ENCODE measurements at regions not wholly inside any gene's neighbourhood (a gene's known extent, or its start where the extent isn't known, plus 50 kb on each side); places are given as distances from the start of the nearest gene placed in this dataset.

DNA sequence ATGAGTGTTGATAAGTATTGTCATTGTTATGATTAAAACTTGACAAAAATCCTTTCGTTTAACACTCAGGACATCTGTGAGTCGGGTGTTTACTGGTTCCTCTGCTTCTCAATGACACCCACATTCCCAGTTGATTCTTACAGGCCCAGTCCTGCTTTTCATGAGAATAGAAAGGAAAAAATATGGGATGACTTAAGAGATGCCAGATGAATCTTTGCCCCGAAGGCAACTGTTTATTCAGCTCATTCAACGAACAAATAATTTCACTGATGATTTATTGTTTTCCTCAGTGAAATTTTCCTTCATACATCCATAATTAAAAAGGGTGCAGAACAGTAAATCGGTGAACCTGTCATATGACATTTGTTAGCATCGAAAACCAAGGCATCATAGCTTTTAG lies 452.4 kb upstream of the WWC1 start:
- no peak for ATAC-seq
- Histone ChIP-seq H3K4me3 (no peak overlapping the region), H3K36me3 (replicated peaks in 1 of 2; ENCODE audit: insufficient read depth in 1 of 2, low read depth in 2 of 2) (no peaks in the 10 kb centered on the region), H3K27me3 (no peaks in the 10 kb centered on the region), H3K27ac (no peak overlapping the region), H3K9me3 (no peaks in the 10 kb centered on the region), H3K4me1 (no peaks in the 10 kb centered on the region)
- no peak for DNase-seq
- 57 to 64% methylated on average over 6 of the region's 6 CpGs for WGBS, 2 donors
- TF ChIP-seq CTCF (IDR thresholded peaks at IDR 0.05): no peak
- intact Hi-C loops (cut with DNase I): no loop called here

DNA sequence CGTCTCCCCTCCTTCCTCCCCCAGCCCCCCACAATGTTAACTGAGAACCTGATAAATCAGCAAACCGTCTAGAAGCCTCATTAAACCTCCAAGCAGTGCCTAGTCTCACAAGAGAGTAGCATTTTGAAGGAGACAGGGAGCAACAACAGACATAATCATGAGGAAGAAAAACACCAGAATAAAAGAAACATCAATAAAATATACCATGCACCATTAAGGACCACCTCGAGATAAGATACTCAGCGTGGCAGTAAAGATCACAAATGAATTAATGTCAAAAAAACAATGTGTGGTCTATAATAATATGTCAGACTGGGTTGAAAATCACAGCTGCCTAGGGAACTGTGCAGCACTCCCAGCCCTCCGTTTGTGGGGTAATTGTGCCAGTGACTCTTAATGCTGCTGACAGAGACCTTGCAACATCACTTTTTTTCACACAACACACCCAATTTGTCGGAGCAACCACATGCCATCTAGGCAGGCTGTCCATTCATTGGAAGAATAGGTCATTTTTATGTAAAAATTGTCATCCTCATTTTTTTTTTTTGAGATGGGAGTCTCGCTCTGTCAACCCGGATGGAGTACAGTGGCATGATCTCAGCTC lies 450.8 kb upstream of the WWC1 start:
- ATAC-seq: no peak
- DNase-seq: no peak
- Histone ChIP-seq H3K4me3 (no peak overlapping the region), H3K4me1 (no peaks in the 10 kb centered on the region), H3K9me3 (no peaks in the 10 kb centered on the region), H3K27me3 (no peaks in the 10 kb centered on the region), H3K27ac (no peak overlapping the region), H3K36me3 (replicated peaks in 1 of 2; ENCODE audit: insufficient read depth in 1 of 2, low read depth in 2 of 2) (no peaks in the 10 kb centered on the region)
- WGBS, 2 donors: 56% methylated on average over 8 of the region's 8 CpGs
- intact Hi-C loops (cut with DNase I): no loop called here
- TF ChIP-seq POLR2A (IDR thresholded peaks at IDR 0.05) (no peak), CTCF (IDR thresholded peaks at IDR 0.05) (no peak)

- intact Hi-C loops (cut with DNase I): no loop called here
- H3K27me3 ChIP-seq: no peaks in the 10 kb centered on the region
- H3K4me3 ChIP-seq: no peak overlapping the region
- TF ChIP-seq CTCF (IDR thresholded peaks at IDR 0.05): no peak
- no peak for TF ChIP-seq POLR2A (IDR thresholded peaks at IDR 0.05)
- H3K36me3 ChIP-seq (replicated peaks in 1 of 2; ENCODE audit: insufficient read depth in 1 of 2, low read depth in 2 of 2): no peaks in the 10 kb centered on the region
- H3K27ac ChIP-seq: no peak overlapping the region
- H3K9me3 ChIP-seq: no peaks in the 10 kb centered on the region
- 21 to 23% methylated on average over 4 of the region's 4 CpGs for WGBS, 2 donors
- H3K4me1 ChIP-seq: no peaks in the 10 kb centered on the region
- ATAC-seq (no peak), DNase-seq (no peak)
Observed at GRCh38 chr5:167843881-167844572, 447.4 kb upstream of the WWC1 start.

DNA sequence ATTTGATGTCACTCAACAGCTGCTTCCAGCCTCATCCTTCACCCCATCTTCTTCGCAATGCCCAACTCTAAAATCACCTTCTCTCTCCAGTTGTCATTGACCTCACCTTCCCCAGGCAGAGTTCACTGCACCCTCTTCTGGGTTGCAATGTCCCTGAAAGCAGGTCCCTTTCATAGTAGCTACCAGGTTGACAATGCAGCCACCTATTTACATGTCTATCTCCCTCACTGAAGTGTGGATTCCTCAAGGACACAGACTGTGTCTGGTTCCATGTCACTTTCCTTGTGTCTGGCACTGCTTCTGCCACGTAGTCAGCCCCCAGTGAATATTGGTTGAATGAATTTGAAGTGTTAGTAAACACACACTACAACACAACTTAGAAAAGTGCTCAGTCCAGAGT lies 445.5 kb upstream of the WWC1 start:
- Histone ChIP-seq H3K36me3 (replicated peaks in 1 of 2; ENCODE audit: insufficient read depth in 1 of 2, low read depth in 2 of 2) (no peaks in the 10 kb centered on the region), H3K4me3 (no peak overlapping the region), H3K9me3 (no peaks in the 10 kb centered on the region), H3K27me3 (no peaks in the 10 kb centered on the region), H3K27ac (no peak overlapping the region), H3K4me1 (no peaks in the 10 kb centered on the region)
- no peak for ATAC-seq
- TF ChIP-seq CTCF (IDR thresholded peaks at IDR 0.05) (no peak), POLR2A (IDR thresholded peaks at IDR 0.05) (no peak)
- intact Hi-C loops (cut with DNase I): no loop called here
- WGBS, 2 donors: 53 to 61% methylated on average over 2 of the region's 2 CpGs
- no peak for DNase-seq

- H3K36me3 ChIP-seq (replicated peaks in 1 of 2; ENCODE audit: insufficient read depth in 1 of 2, low read depth in 2 of 2): no peaks in the 10 kb centered on the region
- H3K4me3 ChIP-seq: no peak overlapping the region
- TF ChIP-seq POLR2A (IDR thresholded peaks at IDR 0.05) (no peak), CTCF (IDR thresholded peaks at IDR 0.05) (no peak)
- intact Hi-C loops (cut with DNase I): no loop called here
- H3K27ac ChIP-seq: no peak overlapping the region
- ATAC-seq: no peak
- 40 to 51% methylated on average over 4 of the region's 4 CpGs for WGBS, 2 donors
- H3K4me1 ChIP-seq: no peaks in the 10 kb centered on the region
- no peak for DNase-seq
- no peaks in the 10 kb centered on the region for H3K9me3 ChIP-seq
- no peaks in the 10 kb centered on the region for H3K27me3 ChIP-seq
Observed at GRCh38 chr5:167849874-167850273, 441.6 kb upstream of the WWC1 start.
